HG02938 (cell line): ENCODE measurements at regions not wholly inside any gene's neighbourhood (a gene's known extent, or its start where the extent isn't known, plus 50 kb on each side); places are given as distances from the start of the nearest gene placed in this dataset.

Experiments used
- ATAC-seq: cut with Tn5 transposase; IDR thresholded peaks from one replicate; pipeline ENCODE4 v1.9.1; 2021; ENCODE audit warnings: mild to moderate bottlenecking, moderate library complexity; ENCODE audit not compliant: unreplicated experiment

DNA sequence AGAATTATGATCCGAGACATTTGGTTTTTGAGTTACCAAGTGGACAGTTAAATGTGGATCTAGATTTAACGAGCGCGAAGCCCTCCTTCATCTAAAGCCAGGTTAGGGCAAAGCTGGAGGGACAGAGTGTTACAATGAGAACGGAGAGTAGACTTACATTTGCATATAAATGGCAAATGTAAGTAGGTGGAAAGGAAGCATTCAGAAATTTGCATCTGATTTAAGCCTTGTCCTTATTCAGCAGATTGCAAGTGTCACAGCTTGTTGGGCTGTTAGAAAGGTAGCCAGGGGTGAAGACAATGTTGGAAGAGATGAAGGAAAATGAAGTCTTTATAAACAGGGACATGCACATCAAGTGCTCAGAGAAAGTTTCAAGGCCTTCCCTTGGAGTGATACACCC lies 806.2 kb downstream of the GALC start:
- ATAC-seq = no peak

GRCh38 chr14:87185961-87186560 lies 806.9 kb downstream of the GALC start:
- ATAC-seq = no peak

DNA sequence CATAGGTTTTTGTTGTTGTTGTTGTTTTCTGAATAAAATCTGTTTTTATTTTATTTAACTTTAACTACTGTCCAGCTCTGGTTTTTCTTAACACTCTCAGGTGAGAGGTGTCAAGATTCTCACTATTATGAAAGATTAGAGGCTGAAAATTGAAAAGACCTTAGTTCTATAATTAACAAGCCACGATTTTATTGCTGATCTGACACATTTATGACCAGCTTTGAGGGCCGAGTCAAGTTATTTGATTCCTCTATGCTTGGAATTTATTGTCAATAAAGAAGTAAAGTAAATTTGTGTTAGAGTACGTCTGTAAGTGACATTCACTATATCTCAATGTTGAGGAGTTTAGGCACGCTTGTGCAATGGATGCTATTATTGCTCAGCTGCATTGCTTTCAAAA lies 808.8 kb downstream of the GALC start:
- ATAC-seq = no peak

DNA sequence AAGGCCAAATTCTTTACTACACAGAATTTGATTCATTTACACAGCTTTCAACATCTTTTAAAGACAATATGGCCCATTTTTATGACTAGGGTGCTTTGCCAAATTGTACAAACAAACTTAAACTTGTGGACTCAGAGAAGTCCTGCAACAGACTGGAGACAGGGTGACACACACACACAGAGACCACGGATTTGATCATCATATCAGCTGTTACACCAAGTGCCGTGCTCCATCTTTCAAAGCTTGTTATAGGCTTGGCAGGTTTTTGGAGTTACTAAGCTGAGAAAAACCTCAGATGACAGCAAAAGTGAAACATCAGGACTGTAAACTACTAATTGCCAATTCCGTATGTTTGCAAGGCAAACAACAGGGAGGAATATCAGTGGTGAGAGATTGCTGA lies 811.7 kb downstream of the GALC start:
- no peak for ATAC-seq

GRCh38 chr14:87179936-87180335 lies 813.0 kb downstream of the GALC start:
- no peak for ATAC-seq

GRCh38 chr14:87178277-87178676 lies 814.7 kb downstream of the GALC start:
- no peak for ATAC-seq

GRCh38 chr14:87175175-87175574 lies 817.8 kb downstream of the GALC start:
- no peak for ATAC-seq

DNA sequence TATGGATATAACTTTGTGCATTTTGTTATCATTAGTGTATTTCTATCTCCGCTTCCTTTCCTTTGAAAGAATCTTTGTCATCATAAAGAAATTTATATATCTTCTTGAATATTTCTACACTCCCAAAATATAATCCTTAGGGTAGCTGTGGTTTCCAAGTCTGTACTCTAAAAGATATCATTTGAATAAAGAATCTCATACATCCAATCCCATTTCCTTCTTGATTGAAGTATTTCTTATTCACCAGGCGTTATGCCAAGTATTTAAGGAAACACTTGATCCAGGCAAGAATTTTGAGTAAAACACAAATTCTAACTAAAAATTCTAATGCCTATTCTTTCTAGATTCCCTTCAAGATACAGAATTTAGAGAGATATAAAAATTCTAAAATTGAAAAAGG lies 821.8 kb downstream of the GALC start:
- no peak for ATAC-seq

DNA sequence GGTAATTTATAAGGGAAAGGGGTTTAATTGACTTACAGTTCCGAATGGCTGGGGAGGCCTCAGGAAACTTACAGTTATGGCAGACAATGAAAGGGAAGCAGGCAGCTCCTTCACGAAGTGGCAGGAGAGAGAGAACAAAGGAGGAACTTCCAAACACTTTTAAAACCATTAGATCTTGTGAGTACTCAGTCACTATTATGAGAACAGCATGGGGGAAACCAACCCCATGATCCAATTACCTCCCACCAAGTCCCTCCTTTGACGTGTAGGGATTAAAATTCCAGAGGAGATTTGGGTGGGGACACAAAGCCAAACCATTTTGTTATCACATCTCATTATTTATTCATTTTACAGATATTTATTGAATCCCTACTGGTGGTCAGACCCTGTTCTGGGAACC lies 822.8 kb downstream of the GALC start:
- no peak for ATAC-seq

DNA sequence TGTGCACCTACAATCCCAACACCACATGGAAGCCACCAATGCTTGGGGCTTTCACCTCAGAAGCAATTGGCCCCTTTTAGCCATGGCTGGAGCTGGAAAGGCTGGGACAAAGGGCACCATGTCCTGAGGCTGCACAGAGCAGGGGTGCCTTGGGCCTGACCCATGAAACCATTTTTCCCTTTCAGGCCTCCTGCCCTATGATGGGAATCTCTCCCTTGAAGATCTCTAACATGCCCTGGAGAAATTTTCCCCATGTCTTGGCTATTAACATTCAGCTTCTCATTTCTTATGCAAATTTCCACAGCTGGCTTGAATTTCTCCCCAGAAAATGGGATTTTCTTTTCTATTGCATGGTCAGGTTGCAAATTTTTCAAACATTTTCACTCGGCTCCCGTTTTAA lies 823.6 kb downstream of the GALC start:
- ATAC-seq = no peak

- ATAC-seq = no peak
Measured at GRCh38 chr14:87161502-87161901, 831.5 kb downstream of the GALC start.

DNA sequence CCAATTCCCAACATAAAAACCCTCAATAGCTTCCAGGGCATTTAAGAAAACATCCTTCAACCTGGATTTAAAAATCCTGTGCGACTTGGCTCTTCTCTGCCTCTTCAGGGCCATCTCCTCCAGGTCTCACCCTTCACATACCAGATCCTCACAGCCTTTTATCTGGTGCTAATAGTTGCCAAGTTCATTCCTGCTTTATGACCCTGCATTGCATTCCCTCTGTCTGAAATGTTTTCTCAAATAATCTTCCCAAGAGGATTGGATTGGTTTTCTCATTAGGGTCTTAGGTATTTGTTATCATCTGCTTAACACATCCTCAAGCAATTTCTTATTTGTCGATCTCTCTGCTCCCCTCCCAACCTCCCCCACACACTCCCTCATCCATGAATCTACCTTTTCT lies 832.0 kb downstream of the GALC start:
- no peak for ATAC-seq

DNA sequence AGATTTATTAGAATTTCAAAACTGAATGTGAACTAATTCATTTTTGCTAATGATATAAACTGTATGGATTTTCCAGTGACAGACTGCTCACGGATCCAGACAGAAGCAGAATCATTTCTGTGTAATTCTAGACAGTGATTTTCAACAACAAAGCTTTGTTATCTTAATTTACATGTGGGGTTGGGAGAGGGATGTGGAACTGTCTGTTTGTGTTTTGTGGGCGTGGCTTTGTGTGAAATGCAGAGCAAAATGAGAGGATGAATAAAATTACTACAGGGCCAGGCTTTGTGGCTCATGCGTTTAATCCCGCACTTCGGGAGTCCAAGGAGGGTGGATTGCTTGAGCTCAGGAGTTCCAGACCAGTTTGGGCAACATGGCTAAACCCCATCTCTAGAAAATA lies 834.7 kb downstream of the GALC start:
- ATAC-seq = no peak

DNA sequence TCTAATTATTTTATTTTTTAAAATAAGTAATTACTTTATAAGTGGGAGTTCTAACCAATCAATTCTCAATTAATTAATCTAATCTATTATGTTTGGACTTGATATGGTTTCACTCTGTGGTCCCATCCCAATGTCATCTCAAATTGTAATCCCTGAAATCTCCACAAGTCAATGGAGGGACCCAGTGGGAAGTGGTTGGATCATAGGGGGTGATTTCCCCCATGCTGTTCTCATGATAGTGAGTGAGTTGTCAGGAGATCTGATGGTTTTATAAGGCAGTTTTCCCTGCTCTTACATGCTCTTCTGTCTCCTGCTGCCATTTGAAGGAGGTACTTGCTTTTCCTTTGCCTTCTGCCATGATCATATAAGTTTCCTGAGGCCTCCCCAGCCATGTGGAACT lies 836.1 kb downstream of the GALC start:
- ATAC-seq = no peak

- no peak for ATAC-seq
Measured at GRCh38 chr14:87155856-87156488, 837.0 kb downstream of the GALC start.

DNA sequence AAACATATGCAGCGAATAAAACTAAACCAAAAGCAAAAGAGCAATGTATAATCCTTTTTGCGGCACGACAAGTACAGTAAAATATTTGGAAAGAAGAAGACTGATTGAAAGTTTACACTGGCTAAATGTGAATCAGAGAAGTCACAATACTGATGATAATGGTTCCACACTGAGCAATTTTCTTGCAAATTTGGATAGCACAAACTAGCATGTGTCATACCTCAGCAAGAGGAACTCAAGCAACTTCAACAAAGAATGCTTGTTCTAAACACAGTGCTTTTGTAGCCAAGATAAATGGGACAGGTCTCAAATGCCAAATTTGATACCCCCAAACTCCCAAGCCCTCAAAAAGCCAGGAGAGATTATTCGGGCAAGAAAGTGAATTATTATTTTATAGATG lies 839.1 kb downstream of the GALC start:
- ATAC-seq = no peak

- ATAC-seq = no peak
Measured at GRCh38 chr14:87153391-87153790, 839.6 kb downstream of the GALC start.

GRCh38 chr14:87152693-87153092 lies 840.3 kb downstream of the GALC start:
- ATAC-seq = no peak

GRCh38 chr14:87149583-87150354 lies 843.2 kb downstream of the GALC start:
- no peak for ATAC-seq

GRCh38 chr14:87148655-87149054 lies 844.3 kb downstream of the GALC start:
- ATAC-seq = no peak

DNA sequence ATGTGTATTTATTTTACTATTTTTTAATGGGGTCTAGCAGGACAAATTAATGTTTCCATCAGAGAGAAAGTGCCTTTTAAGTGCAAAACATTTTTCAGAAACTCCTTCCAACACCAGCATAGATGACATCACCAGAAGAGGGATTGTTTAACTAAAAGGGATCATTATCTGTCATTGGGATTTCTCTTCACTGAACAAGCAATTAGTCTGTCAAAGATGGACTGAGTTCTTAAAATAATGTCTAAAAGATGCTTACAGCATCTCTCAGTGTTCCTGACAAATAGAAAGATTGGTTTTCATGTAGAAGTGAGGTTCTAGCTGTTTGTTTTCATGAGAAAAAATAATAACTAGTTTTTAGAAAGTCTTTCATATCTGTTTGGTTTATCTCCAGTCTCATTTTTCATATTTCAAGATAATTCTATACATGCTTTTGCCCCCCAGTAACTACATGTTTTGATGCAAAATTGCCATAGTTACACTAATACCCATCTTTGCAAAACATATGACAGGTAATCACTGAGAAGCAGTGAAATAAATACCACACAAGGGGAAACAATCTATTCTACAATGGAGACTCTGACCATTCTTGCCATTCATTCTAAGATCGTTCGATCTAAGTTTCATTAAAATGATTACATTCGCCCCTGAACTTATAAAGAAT lies 850.3 kb downstream of the GALC start:
- ATAC-seq = no peak

DNA sequence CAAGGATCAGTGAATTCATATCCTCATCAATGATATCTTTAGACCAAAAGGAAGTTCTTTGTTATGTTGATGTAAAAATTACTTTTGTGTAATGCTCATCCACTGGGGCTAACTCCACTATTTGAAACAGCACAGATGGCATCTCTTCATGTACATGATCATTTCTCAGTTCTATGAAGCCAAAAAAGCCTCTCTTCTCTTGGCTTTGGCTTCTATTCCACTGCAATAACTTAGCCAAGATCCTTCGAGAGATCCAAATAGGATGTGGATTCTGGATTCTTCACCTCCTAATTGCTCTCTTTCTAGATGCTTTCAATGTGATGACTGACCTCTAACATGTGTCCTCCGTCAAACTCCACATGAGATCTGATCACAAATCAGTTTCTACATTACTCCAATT lies 851.2 kb downstream of the GALC start:
- ATAC-seq = no peak
